GM19023 (cell line): ENCODE measurements at regions not wholly inside any gene's neighbourhood (a gene's known extent, or its start where the extent isn't known, plus 50 kb on each side); places are given as distances from the start of the nearest gene placed in this dataset.
"Not testable (repeated sequence)": the region's sequence is repeated elsewhere in the genome, so short reads cannot be mapped to it uniquely, and the experiment has no call there.

ENCODE experiments used
- ATAC-seq: cut with Tn5 transposase; IDR thresholded peaks from one replicate; pipeline ENCODE4 v1.9.1; 2021; ENCODE audit warnings: mild to moderate bottlenecking, moderate library complexity; ENCODE audit not compliant: unreplicated experiment

- no peak for ATAC-seq
These were observed 418.9 kb upstream of the POM121L12 start for GRCh38 chr7:52616552-52616951.

GRCh38 chr7:52615021-52615695 lies 420.3 kb upstream of the POM121L12 start:
- no peak for ATAC-seq

- ATAC-seq = no peak
These were observed 425.9 kb upstream of the POM121L12 start for GRCh38 chr7:52609511-52609910.

- no peak for ATAC-seq
These were observed 442.7 kb upstream of the POM121L12 start for GRCh38 chr7:52592698-52593097.

- ATAC-seq = no peak
These were observed 448.7 kb upstream of the POM121L12 start for GRCh38 chr7:52586704-52587103.

GRCh38 chr7:52584041-52584440 lies 451.4 kb upstream of the POM121L12 start:
- no peak for ATAC-seq

- ATAC-seq = not testable (repeated sequence)
These were observed 462.3 kb upstream of the POM121L12 start for GRCh38 chr7:52573141-52573540.

- ATAC-seq = no peak
These were observed 464.4 kb upstream of the POM121L12 start for GRCh38 chr7:52571026-52571425.

- ATAC-seq = no peak
These were observed 466.3 kb upstream of the POM121L12 start for GRCh38 chr7:52569151-52569550.

GRCh38 chr7:52565974-52566373 lies 469.5 kb upstream of the POM121L12 start:
- no peak for ATAC-seq

- ATAC-seq = no peak
These were observed 479.6 kb upstream of the POM121L12 start for GRCh38 chr7:52555805-52556204.

- ATAC-seq = no peak
These were observed 488.0 kb upstream of the POM121L12 start for GRCh38 chr7:52547308-52547910.

GRCh38 chr7:52541198-52541765 lies 494.2 kb upstream of the POM121L12 start:
- not testable (repeated sequence) for ATAC-seq

- no peak for ATAC-seq
These were observed 495.4 kb upstream of the POM121L12 start for GRCh38 chr7:52540041-52540440.

GRCh38 chr7:52539414-52539813 lies 496.0 kb upstream of the POM121L12 start:
- ATAC-seq = no peak

GRCh38 chr7:52537051-52537450 lies 498.4 kb upstream of the POM121L12 start:
- no peak for ATAC-seq

GRCh38 chr7:52525772-52526341 lies 509.6 kb upstream of the POM121L12 start:
- ATAC-seq = no peak

- ATAC-seq = no peak
These were observed 516.6 kb upstream of the POM121L12 start for GRCh38 chr7:52518869-52519268.

- ATAC-seq = no peak
These were observed 522.8 kb upstream of the POM121L12 start for GRCh38 chr7:52512656-52513055.

- no peak for ATAC-seq
These were observed 527.7 kb upstream of the POM121L12 start for GRCh38 chr7:52507546-52508255.

GRCh38 chr7:52506325-52506724 lies 529.1 kb upstream of the POM121L12 start:
- no peak for ATAC-seq
